Stimulated activated memory B cell treated with anti-CD40 and anti-IgM and Interleukin-4, amounts not matched to agents 10 μg/mL and 1 μg/mL and 100 μg/mL, for 72 hours (primary cell): ENCODE measurements at regions not wholly inside any gene's neighbourhood (a gene's known extent, or its start where the extent isn't known, plus 50 kb on each side); places are given as distances from the start of the nearest gene placed in this dataset.

Experiments
- ATAC-seq: fragments of 150-1000 bp; cut with Tn5 transposase; 2 replicates; pipeline ENCODE4 v1.10.0; 2021
- H3K27ac Mint-ChIP-seq: one replicate; pipeline ENCODE4 v1.8.0; 2022; ENCODE audit warnings: mild to moderate bottlenecking, mixed read lengths
- H3K27me3 Mint-ChIP-seq: one replicate; pipeline ENCODE4 v1.8.0; 2022; ENCODE audit warnings: mixed read lengths
- H3K36me3 Mint-ChIP-seq: one replicate; pipeline ENCODE4 v1.8.0; 2022; ENCODE audit warnings: mixed read lengths
- H3K4me1 Mint-ChIP-seq: one replicate; pipeline ENCODE4 v1.8.0; 2022; ENCODE audit warnings: mixed read lengths
- H3K4me3 Mint-ChIP-seq: one replicate; pipeline ENCODE4 v1.8.0; 2022; ENCODE audit warnings: mild to moderate bottlenecking, moderate library complexity, mixed read lengths
- H3K9me3 Mint-ChIP-seq: one replicate; pipeline ENCODE4 v1.8.0; 2022; ENCODE audit warnings: mixed read lengths

GRCh38 chr1:96387785-96388184 is 333.8 kb upstream of the PTBP2 start:
- Mint-ChIP-seq H3K27me3 (no peaks in the 10 kb centered on the region), H3K9me3 (peaks cover 21% of the 10 kb centered on the region), H3K4me3 (no peak overlapping the region), H3K27ac (no peak overlapping the region), H3K4me1 (no peaks in the 10 kb centered on the region), H3K36me3 (no peaks in the 10 kb centered on the region)
- no peak for ATAC-seq

- peaks cover 16% of the 10 kb centered on the region for H3K9me3 Mint-ChIP-seq
- no peak for ATAC-seq
- H3K4me1 Mint-ChIP-seq, result no peaks in the 10 kb centered on the region
These were observed 332.9 kb upstream of the PTBP2 start for GRCh38 chr1:96388421-96389310.

GRCh38 chr1:96400089-96400488 is 321.5 kb upstream of the PTBP2 start:
- H3K36me3 Mint-ChIP-seq, result no peaks in the 10 kb centered on the region
- no peak overlapping the region for H3K4me3 Mint-ChIP-seq
- no peak overlapping the region for H3K27ac Mint-ChIP-seq
- ATAC-seq, result no peak
- H3K27me3 Mint-ChIP-seq, result no peaks in the 10 kb centered on the region
- peaks cover 3% of the 10 kb centered on the region for H3K9me3 Mint-ChIP-seq
- no peaks in the 10 kb centered on the region for H3K4me1 Mint-ChIP-seq

More at GRCh38 chr1:96388421-96389310, 332.9 kb upstream of the PTBP2 start:
- H3K36me3 Mint-ChIP-seq, result no peaks in the 10 kb centered on the region
- H3K4me3 Mint-ChIP-seq, result no peak overlapping the region
- no peak overlapping the region for H3K27ac Mint-ChIP-seq
- no peaks in the 10 kb centered on the region for H3K27me3 Mint-ChIP-seq

- no peaks in the 10 kb centered on the region for H3K27me3 Mint-ChIP-seq
- no peaks in the 10 kb centered on the region for H3K36me3 Mint-ChIP-seq
- H3K9me3 Mint-ChIP-seq, result peaks cover 3% of the 10 kb centered on the region
- H3K4me3 Mint-ChIP-seq, result no peak overlapping the region
- ATAC-seq, result no peak
- H3K4me1 Mint-ChIP-seq, result no peaks in the 10 kb centered on the region
- H3K27ac Mint-ChIP-seq, result no peak overlapping the region
These were observed 312.5 kb upstream of the PTBP2 start for GRCh38 chr1:96409087-96409486.

GRCh38 chr1:96409689-96410088 is 311.9 kb upstream of the PTBP2 start:
- no peak overlapping the region for H3K27ac Mint-ChIP-seq
- ATAC-seq, result no peak

GRCh38 chr1:96411006-96411405 is 310.6 kb upstream of the PTBP2 start:
- H3K27ac Mint-ChIP-seq, result no peak overlapping the region
- H3K27me3 Mint-ChIP-seq, result no peaks in the 10 kb centered on the region
- ATAC-seq, result no peak
- H3K4me3 Mint-ChIP-seq, result no peak overlapping the region
- H3K36me3 Mint-ChIP-seq, result no peaks in the 10 kb centered on the region
- H3K4me1 Mint-ChIP-seq, result no peaks in the 10 kb centered on the region
- H3K9me3 Mint-ChIP-seq, result no peaks in the 10 kb centered on the region

More at GRCh38 chr1:96409689-96410088, 311.9 kb upstream of the PTBP2 start:
- Mint-ChIP-seq H3K9me3 (no peaks in the 10 kb centered on the region), H3K4me3 (no peak overlapping the region), H3K27me3 (no peaks in the 10 kb centered on the region), H3K4me1 (no peaks in the 10 kb centered on the region), H3K36me3 (no peaks in the 10 kb centered on the region)

- no peak for ATAC-seq
- H3K27ac Mint-ChIP-seq, result no peak overlapping the region
- no peak overlapping the region for H3K4me3 Mint-ChIP-seq
- no peaks in the 10 kb centered on the region for H3K27me3 Mint-ChIP-seq
- no peaks in the 10 kb centered on the region for H3K36me3 Mint-ChIP-seq
- no peaks in the 10 kb centered on the region for H3K4me1 Mint-ChIP-seq
- H3K9me3 Mint-ChIP-seq, result no peaks in the 10 kb centered on the region
These were observed 307.0 kb upstream of the PTBP2 start for GRCh38 chr1:96414598-96414997.

GRCh38 chr1:96416111-96416595 is 305.4 kb upstream of the PTBP2 start:
- ATAC-seq, result no peak
- H3K36me3 Mint-ChIP-seq, result no peaks in the 10 kb centered on the region
- H3K9me3 Mint-ChIP-seq, result no peaks in the 10 kb centered on the region
- H3K27me3 Mint-ChIP-seq, result no peaks in the 10 kb centered on the region
- no peak overlapping the region for H3K27ac Mint-ChIP-seq
- H3K4me3 Mint-ChIP-seq, result no peak overlapping the region
- H3K4me1 Mint-ChIP-seq, result no peaks in the 10 kb centered on the region

- no peak overlapping the region for H3K4me3 Mint-ChIP-seq
- peak; percentile 57 for ATAC-seq
- H3K27me3 Mint-ChIP-seq, result no peaks in the 10 kb centered on the region
- no peak overlapping the region for H3K27ac Mint-ChIP-seq
- no peaks in the 10 kb centered on the region for H3K36me3 Mint-ChIP-seq
- no peaks in the 10 kb centered on the region for H3K9me3 Mint-ChIP-seq
- no peaks in the 10 kb centered on the region for H3K4me1 Mint-ChIP-seq
These were observed 304.7 kb upstream of the PTBP2 start for GRCh38 chr1:96416701-96417444.

GRCh38 chr1:96418969-96419368 is 302.6 kb upstream of the PTBP2 start:
- Mint-ChIP-seq H3K4me1 (no peaks in the 10 kb centered on the region), H3K9me3 (no peaks in the 10 kb centered on the region), H3K27ac (no peak overlapping the region), H3K36me3 (no peaks in the 10 kb centered on the region), H3K4me3 (no peak overlapping the region), H3K27me3 (no peaks in the 10 kb centered on the region)
- ATAC-seq, result no peak

- ATAC-seq, result no peak
- H3K36me3 Mint-ChIP-seq, result no peaks in the 10 kb centered on the region
- no peaks in the 10 kb centered on the region for H3K4me1 Mint-ChIP-seq
- H3K4me3 Mint-ChIP-seq, result no peak overlapping the region
- peaks cover 5% of the 10 kb centered on the region for H3K9me3 Mint-ChIP-seq
- no peak overlapping the region for H3K27ac Mint-ChIP-seq
- H3K27me3 Mint-ChIP-seq, result no peaks in the 10 kb centered on the region
These were observed 296.7 kb upstream of the PTBP2 start for GRCh38 chr1:96424877-96425276.

- Mint-ChIP-seq H3K27me3 (no peaks in the 10 kb centered on the region), H3K4me1 (no peaks in the 10 kb centered on the region), H3K27ac (no peak overlapping the region), H3K36me3 (no peaks in the 10 kb centered on the region), H3K4me3 (no peak overlapping the region), H3K9me3 (peaks cover 5% of the 10 kb centered on the region)
- no peak for ATAC-seq
These were observed 296.0 kb upstream of the PTBP2 start for GRCh38 chr1:96425382-96426129.

GRCh38 chr1:96427616-96428015 is 294.0 kb upstream of the PTBP2 start:
- ATAC-seq, result no peak
- Mint-ChIP-seq H3K4me1 (no peaks in the 10 kb centered on the region), H3K4me3 (no peak overlapping the region), H3K27ac (no peak overlapping the region), H3K36me3 (no peaks in the 10 kb centered on the region), H3K9me3 (peaks cover 9% of the 10 kb centered on the region), H3K27me3 (no peaks in the 10 kb centered on the region)

GRCh38 chr1:96445302-96445701 is 276.3 kb upstream of the PTBP2 start:
- H3K4me1 Mint-ChIP-seq, result no peaks in the 10 kb centered on the region
- peaks cover 4% of the 10 kb centered on the region for H3K9me3 Mint-ChIP-seq
- no peak overlapping the region for H3K4me3 Mint-ChIP-seq

GRCh38 chr1:96464066-96464465 is 257.5 kb upstream of the PTBP2 start:
- no peaks in the 10 kb centered on the region for H3K36me3 Mint-ChIP-seq
- H3K27me3 Mint-ChIP-seq, result no peaks in the 10 kb centered on the region
- H3K9me3 Mint-ChIP-seq, result no peaks in the 10 kb centered on the region
- H3K4me3 Mint-ChIP-seq, result no peak overlapping the region
- no peak overlapping the region for H3K27ac Mint-ChIP-seq
- ATAC-seq, result no peak
- H3K4me1 Mint-ChIP-seq, result no peaks in the 10 kb centered on the region

More at GRCh38 chr1:96445302-96445701, 276.3 kb upstream of the PTBP2 start:
- Mint-ChIP-seq H3K27me3 (no peaks in the 10 kb centered on the region), H3K27ac (no peak overlapping the region), H3K36me3 (no peaks in the 10 kb centered on the region)
- ATAC-seq, result no peak
